DOHH2 (cell line): ENCODE measurements at regions not wholly inside any gene's neighbourhood (a gene's known extent, or its start where the extent isn't known, plus 50 kb on each side); places are given as distances from the start of the nearest gene placed in this dataset.

ENCODE experiments used
- EZH2phosphoT487 ChIP-seq: fragments of 200-600 bp; sonication (generic); IDR thresholded peaks from 2 replicates; pipeline ENCODE4 v1.6.1; 2017; ENCODE audit warnings: borderline replicate concordance, mild to moderate bottlenecking, antibody characterized with exemption, low read length, moderate library complexity, mixed read lengths
- TF ChIP-seq, protein P1 (sequence below): fragments of 200-600 bp; sonication (generic); IDR thresholded peaks from one replicate; pipeline ENCODE4 v1.5.1; 2014; ENCODE audit warnings: antibody characterized with exemption, mild to moderate bottlenecking, low read depth, low read length; ENCODE audit not compliant: poor library complexity, severe bottlenecking

DNA sequence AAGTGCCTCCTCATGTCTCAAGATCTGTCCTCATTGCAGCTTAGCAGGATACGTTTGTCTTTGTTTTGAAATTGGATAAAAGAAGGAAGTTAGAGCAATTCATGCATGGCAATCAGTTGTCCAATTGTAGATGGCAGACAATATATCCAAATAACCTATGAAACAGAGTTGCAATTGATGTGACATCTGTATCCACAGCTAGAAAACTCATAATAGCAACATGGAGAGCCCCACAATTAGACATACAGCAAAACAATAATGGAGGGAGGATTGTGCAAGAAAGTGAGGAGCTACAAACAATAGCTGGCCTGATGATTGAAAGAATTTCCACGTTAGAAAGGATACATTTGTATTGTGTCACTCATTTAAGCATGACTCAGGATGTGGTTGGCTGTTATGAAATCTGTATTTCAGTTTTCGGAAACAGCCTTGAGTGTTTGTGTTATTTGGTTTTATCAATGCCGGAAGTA, 132.0 kb downstream of the FAM174A start:
- TF ChIP-seq, protein P1, sequence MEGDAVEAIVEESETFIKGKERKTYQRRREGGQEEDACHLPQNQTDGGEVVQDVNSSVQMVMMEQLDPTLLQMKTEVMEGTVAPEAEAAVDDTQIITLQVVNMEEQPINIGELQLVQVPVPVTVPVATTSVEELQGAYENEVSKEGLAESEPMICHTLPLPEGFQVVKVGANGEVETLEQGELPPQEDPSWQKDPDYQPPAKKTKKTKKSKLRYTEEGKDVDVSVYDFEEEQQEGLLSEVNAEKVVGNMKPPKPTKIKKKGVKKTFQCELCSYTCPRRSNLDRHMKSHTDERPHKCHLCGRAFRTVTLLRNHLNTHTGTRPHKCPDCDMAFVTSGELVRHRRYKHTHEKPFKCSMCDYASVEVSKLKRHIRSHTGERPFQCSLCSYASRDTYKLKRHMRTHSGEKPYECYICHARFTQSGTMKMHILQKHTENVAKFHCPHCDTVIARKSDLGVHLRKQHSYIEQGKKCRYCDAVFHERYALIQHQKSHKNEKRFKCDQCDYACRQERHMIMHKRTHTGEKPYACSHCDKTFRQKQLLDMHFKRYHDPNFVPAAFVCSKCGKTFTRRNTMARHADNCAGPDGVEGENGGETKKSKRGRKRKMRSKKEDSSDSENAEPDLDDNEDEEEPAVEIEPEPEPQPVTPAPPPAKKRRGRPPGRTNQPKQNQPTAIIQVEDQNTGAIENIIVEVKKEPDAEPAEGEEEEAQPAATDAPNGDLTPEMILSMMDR, result no peak
- TF ChIP-seq EZH2phosphoT487, result no peak
